HEK293T (cell line): ENCODE measurements at regions not wholly inside any gene's neighbourhood (a gene's known extent, or its start where the extent isn't known, plus 50 kb on each side); places are given as distances from the start of the nearest gene placed in this dataset.

Source experiments
- FOXA1 ChIP-seq: fragments of 450-650 bp; IDR thresholded peaks from 2 replicates; pipeline ENCODE4 v1.6.1; 2016; ENCODE audit warnings: mild to moderate bottlenecking
- HDGF ChIP-seq: fragments of 450-650 bp; IDR thresholded peaks from 2 replicates; pipeline ENCODE4 v1.6.1; 2017; ENCODE audit warnings: antibody characterized with exemption, borderline replicate concordance
- NFRKB ChIP-seq: fragments of 450-650 bp; IDR thresholded peaks from 2 replicates; pipeline ENCODE4 v1.6.1; 2016; ENCODE audit warnings: mild to moderate bottlenecking, moderate library complexity
- TARDBP ChIP-seq: fragments of 450-650 bp; IDR thresholded peaks from 2 replicates; pipeline ENCODE4 v1.6.1; 2016
- TF ChIP-seq, protein P1 (sequence below): fragments of 450-650 bp; IDR thresholded peaks from 2 replicates; pipeline ENCODE4 v1.6.1; 2016

DNA sequence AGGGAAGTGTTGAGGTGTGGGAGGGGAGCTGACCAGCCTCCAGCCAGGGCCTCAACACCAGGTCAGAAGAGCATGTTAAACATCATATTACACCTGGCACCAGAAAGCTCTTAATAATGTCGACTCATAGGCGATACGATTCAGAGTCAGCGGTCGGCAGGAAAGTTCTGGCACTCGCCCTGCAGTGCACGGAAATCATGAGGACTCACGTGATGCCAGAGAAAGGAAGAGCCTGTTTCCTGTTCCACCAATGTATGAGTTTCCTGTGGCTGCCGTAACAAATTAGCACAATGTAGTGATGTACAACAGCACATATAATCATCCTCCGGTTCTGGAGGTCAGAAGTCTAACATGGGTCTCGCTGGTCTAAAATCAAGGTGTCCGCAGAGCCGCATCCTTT is 198.8 kb downstream of the BARX2 start:
- TF ChIP-seq, protein P1, sequence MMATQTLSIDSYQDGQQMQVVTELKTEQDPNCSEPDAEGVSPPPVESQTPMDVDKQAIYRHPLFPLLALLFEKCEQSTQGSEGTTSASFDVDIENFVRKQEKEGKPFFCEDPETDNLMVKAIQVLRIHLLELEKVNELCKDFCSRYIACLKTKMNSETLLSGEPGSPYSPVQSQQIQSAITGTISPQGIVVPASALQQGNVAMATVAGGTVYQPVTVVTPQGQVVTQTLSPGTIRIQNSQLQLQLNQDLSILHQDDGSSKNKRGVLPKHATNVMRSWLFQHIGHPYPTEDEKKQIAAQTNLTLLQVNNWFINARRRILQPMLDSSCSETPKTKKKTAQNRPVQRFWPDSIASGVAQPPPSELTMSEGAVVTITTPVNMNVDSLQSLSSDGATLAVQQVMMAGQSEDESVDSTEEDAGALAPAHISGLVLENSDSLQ = no peak
- TF ChIP-seq HDGF (no peak), NFRKB (no peak), TARDBP (no peak), FOXA1 (no peak)
